H9 (cell line): ENCODE measurements at regions not wholly inside any gene's neighbourhood (a gene's known extent, or its start where the extent isn't known, plus 50 kb on each side); places are given as distances from the start of the nearest gene placed in this dataset.

ENCODE experiments used
- DNase-seq: peaks from one replicate; pipeline ENCODE4 v3.0.0-alpha.2; 2017
- H2AFZ ChIP-seq: one replicate; pipeline ENCODE4 v1.6.1; 2013; ENCODE audit warnings: mild to moderate bottlenecking, low read length, control low read depth, moderate library complexity
- H2AK5ac ChIP-seq: 2 replicates; pipeline ENCODE4 v1.6.1; 2013; ENCODE audit warnings: low read length, control low read depth, mixed read lengths; ENCODE audit not compliant: insufficient read length
- H2BK120ac ChIP-seq: one replicate; pipeline ENCODE4 v1.6.1; 2013; ENCODE audit warnings: low read depth, mild to moderate bottlenecking, low read length, control low read depth, inconsistent platforms; ENCODE audit not compliant: poor library complexity, severe bottlenecking
- H2BK12ac ChIP-seq: 2 replicates; pipeline ENCODE4 v1.6.1; 2013; ENCODE audit warnings: low read length, control low read depth, mixed read lengths, low read depth; ENCODE audit not compliant: insufficient read length
- H2BK15ac ChIP-seq: 2 replicates; pipeline ENCODE4 v1.6.1; 2013; ENCODE audit warnings: low read depth, low read length, control low read depth
- H2BK20ac ChIP-seq: one replicate; pipeline ENCODE4 v1.6.1; 2013; ENCODE audit warnings: low read depth, mild to moderate bottlenecking, low read length, control low read depth, inconsistent platforms; ENCODE audit not compliant: poor library complexity, severe bottlenecking
- H2BK5ac ChIP-seq: 2 replicates; pipeline ENCODE4 v1.6.1; 2013; ENCODE audit warnings: low read length, control low read depth, mixed read lengths; ENCODE audit not compliant: insufficient read length
- H3K14ac ChIP-seq: 2 replicates; pipeline ENCODE4 v1.6.1; 2013; ENCODE audit warnings: low read length, control low read depth; ENCODE audit not compliant: insufficient read depth
- H3K18ac ChIP-seq: 2 replicates; pipeline ENCODE4 v1.6.1; 2013; ENCODE audit warnings: low read depth, mild to moderate bottlenecking, mixed read lengths, low read length, control low read depth; ENCODE audit not compliant: insufficient read length
- H3K23ac ChIP-seq: 2 replicates; pipeline ENCODE4 v1.6.1; 2013; ENCODE audit warnings: low read length, control low read depth, mixed read lengths, low read depth; ENCODE audit not compliant: insufficient read length
- H3K23me2 ChIP-seq: 2 replicates; pipeline ENCODE4 v1.6.1; 2013; ENCODE audit warnings: low read depth, mild to moderate bottlenecking, mixed read lengths, low read length, control low read depth; ENCODE audit not compliant: insufficient read length, poor library complexity, severe bottlenecking
- H3K27ac ChIP-seq: 2 replicates; pipeline ENCODE4 v1.5.1; 2013; ENCODE audit warnings: low read length, control low read depth, mixed read lengths, low read depth; ENCODE audit not compliant: insufficient read length
- H3K27me3 ChIP-seq: 2 replicates; pipeline ENCODE4 v1.6.1; 2013; ENCODE audit warnings: low read length, control low read depth, inconsistent platforms; ENCODE audit not compliant: insufficient read depth
- H3K4ac ChIP-seq: 2 replicates; pipeline ENCODE4 v1.6.1; 2013; ENCODE audit warnings: low read depth, mild to moderate bottlenecking, control low read depth, inconsistent platforms, low read length, moderate library complexity
- H3K4me1 ChIP-seq: 2 replicates; pipeline ENCODE4 v1.6.1; 2013; ENCODE audit warnings: low read length, control low read depth, inconsistent platforms; ENCODE audit not compliant: insufficient read depth
- H3K4me2 ChIP-seq: 2 replicates; pipeline ENCODE4 v1.6.1; 2013; ENCODE audit warnings: low read length, control low read depth, mixed read lengths; ENCODE audit not compliant: insufficient read length, insufficient read depth
- H3K56ac ChIP-seq: 2 replicates; pipeline ENCODE4 v1.6.1; 2013; ENCODE audit warnings: low read depth, mild to moderate bottlenecking, mixed read lengths, low read length, control low read depth; ENCODE audit not compliant: insufficient read length
- H3K79me1 ChIP-seq: 2 replicates; pipeline ENCODE4 v1.6.1; 2013; ENCODE audit warnings: low read depth, mild to moderate bottlenecking, moderate library complexity, low read length, control low read depth, inconsistent platforms; ENCODE audit not compliant: insufficient read depth, poor library complexity, severe bottlenecking
- H3K79me2 ChIP-seq: 2 replicates; pipeline ENCODE4 v1.6.1; 2013; ENCODE audit warnings: low read length, control low read depth, inconsistent platforms; ENCODE audit not compliant: insufficient read depth
- H3K9ac ChIP-seq: 2 replicates; pipeline ENCODE4 v1.6.1; 2013; ENCODE audit warnings: low read length, control low read depth, mixed read lengths; ENCODE audit not compliant: insufficient read length; ENCODE audit errors: extremely low read depth
- H3K9me3 ChIP-seq: one replicate; pipeline ENCODE4 v1.6.1; 2013; ENCODE audit warnings: low read depth, low read length, inconsistent platforms; ENCODE audit not compliant: control insufficient read depth
- H3T11ph ChIP-seq: one replicate; pipeline ENCODE4 v1.6.1; 2013; ENCODE audit warnings: mild to moderate bottlenecking, low read length, control low read depth, inconsistent platforms
- H4K20me1 ChIP-seq: one replicate; pipeline ENCODE4 v1.6.1; 2013; ENCODE audit not compliant: control insufficient read depth, insufficient read length, insufficient read depth
- H4K5ac ChIP-seq: 2 replicates; pipeline ENCODE4 v1.6.1; 2013; ENCODE audit warnings: low read depth, mild to moderate bottlenecking, mixed read lengths, low read length, control low read depth; ENCODE audit not compliant: insufficient read length
- H4K8ac ChIP-seq: replicated peaks from 2 replicates; pipeline ENCODE4 v1.6.1; 2013; ENCODE audit warnings: low read length, control low read depth, mixed read lengths, low read depth; ENCODE audit not compliant: insufficient read length
- H4K91ac ChIP-seq: 2 replicates; pipeline ENCODE4 v1.6.1; 2013; ENCODE audit warnings: low read depth, mild to moderate bottlenecking, moderate library complexity, mixed read lengths, low read length, control low read depth; ENCODE audit not compliant: insufficient read length
- H3K27ac Mint-ChIP-seq, 3 experiments: 2 replicates in 2 of 3; 3 replicates in 1 of 3; pipeline ENCODE4 v1.8.0; 2020 to 2021; ENCODE audit warnings: mixed read lengths in 3 of 3, mild to moderate bottlenecking in 1 of 3, moderate library complexity in 1 of 3
- H3K27me3 Mint-ChIP-seq: 2 replicates; pipeline ENCODE4 v1.8.0; 2021; ENCODE audit warnings: low read depth, mild to moderate bottlenecking, moderate library complexity, mixed read lengths
- H3K36me3 Mint-ChIP-seq, 3 experiments: 2 replicates in 2 of 3; 3 replicates in 1 of 3; pipeline ENCODE4 v1.8.0; 2020 to 2021; ENCODE audit warnings: low read depth in 3 of 3, mixed read lengths in 3 of 3; ENCODE audit not compliant: insufficient read depth in 1 of 3
- H3K4me1 Mint-ChIP-seq, 2 experiments: 2 replicates each; pipeline ENCODE4 v1.8.0; 2020; ENCODE audit warnings: mixed read lengths in 2 of 2
- H3K4me3 Mint-ChIP-seq, 2 experiments: 2 replicates in 1 of 2; 3 replicates in 1 of 2; pipeline ENCODE4 v1.8.0; 2020 to 2021; ENCODE audit warnings: mild to moderate bottlenecking in 2 of 2, mixed read lengths in 2 of 2, moderate library complexity in 1 of 2
- H3K9me3 Mint-ChIP-seq, 2 experiments: 2 replicates in 1 of 2; 3 replicates in 1 of 2; pipeline ENCODE4 v1.8.0; 2020; ENCODE audit warnings: mild to moderate bottlenecking in 2 of 2, mixed read lengths in 2 of 2, moderate library complexity in 1 of 2
- WGBS: extraction: QIAGEN DNeasy Blood & Tissue Kit; methylation state at CpG from one replicate; pipeline ENCODE4 v1.1.7; 2013; ENCODE audit warnings: missing lambda C conversion rate, low lambda C conversion rate, mixed read lengths; ENCODE audit not compliant: insufficient read length; ENCODE audit errors: extremely low coverage; 5-methylcytosine and 5-hydroxymethylcytosine counted together
- TF ChIP-seq, protein P1 (sequence below): fragments of 200-600 bp; sonication (generic); conservative IDR thresholded peaks from 3 replicates; pipeline ENCODE4 v1.8.0; 2021; ENCODE audit warnings: antibody characterized with exemption, mild to moderate bottlenecking

DNA sequence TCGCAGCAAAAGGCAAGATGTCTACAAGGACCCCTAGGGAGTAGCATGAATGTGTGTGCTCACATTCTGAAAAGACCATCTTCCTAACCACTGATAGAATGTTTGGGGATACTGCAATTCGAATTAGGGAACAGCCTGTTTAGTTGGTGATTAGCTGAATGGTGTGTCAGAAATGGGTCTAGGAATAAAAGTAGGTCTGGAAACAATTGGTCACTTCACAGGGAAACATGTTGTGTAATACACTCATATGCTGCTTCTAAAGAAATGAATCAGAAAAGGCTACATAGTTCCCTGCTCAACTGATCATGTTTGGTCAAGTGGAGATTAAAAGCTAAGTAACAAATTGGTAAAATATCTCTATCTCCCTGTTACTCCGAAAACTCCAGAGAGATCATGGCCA, 2362.4 kb upstream of the TENM3 start:
- H3K27me3 ChIP-seq = no peaks in the 10 kb centered on the region
- H3T11ph ChIP-seq = no peak overlapping the region
- H2BK5ac ChIP-seq = no peak overlapping the region
- H3K9ac ChIP-seq = no peak overlapping the region
- H2BK20ac ChIP-seq = no peak overlapping the region
- H3K14ac ChIP-seq = no peak overlapping the region
- no peaks in the 10 kb centered on the region for H3K9me3 ChIP-seq
- H3K4me2 ChIP-seq = no peak overlapping the region
- H3K56ac ChIP-seq = no peak overlapping the region
- H3K27ac ChIP-seq = no peak overlapping the region
- H2BK120ac ChIP-seq = no peak overlapping the region
- no peak overlapping the region for H3K27ac Mint-ChIP-seq
- no peak overlapping the region for H2BK12ac ChIP-seq
- H3K18ac ChIP-seq = no peak overlapping the region
- no peak overlapping the region for H2BK15ac ChIP-seq
- H3K4me3 Mint-ChIP-seq = no peak overlapping the region
- H3K4me1 Mint-ChIP-seq = no peaks in the 10 kb centered on the region
- no peaks in the 10 kb centered on the region for H3K23me2 ChIP-seq
- H3K4me1 ChIP-seq = no peaks in the 10 kb centered on the region
- no peaks in the 10 kb centered on the region for H3K79me1 ChIP-seq
- no peak overlapping the region for H3K4ac ChIP-seq
- no peak overlapping the region for H3K23ac ChIP-seq
- H3K79me2 ChIP-seq = no peaks in the 10 kb centered on the region
- no CpG with 5 or more reads among the region's 3 CpGs for WGBS
- no peak overlapping the region for H2AK5ac ChIP-seq
- no peak overlapping the region for H2AFZ ChIP-seq
- H4K8ac ChIP-seq = no peak overlapping the region
- DNase-seq = no peak
- H4K5ac ChIP-seq = no peak overlapping the region
- H4K20me1 ChIP-seq = no peaks in the 10 kb centered on the region
- H3K27me3 Mint-ChIP-seq = no peaks in the 10 kb centered on the region
- TF ChIP-seq, protein P1, sequence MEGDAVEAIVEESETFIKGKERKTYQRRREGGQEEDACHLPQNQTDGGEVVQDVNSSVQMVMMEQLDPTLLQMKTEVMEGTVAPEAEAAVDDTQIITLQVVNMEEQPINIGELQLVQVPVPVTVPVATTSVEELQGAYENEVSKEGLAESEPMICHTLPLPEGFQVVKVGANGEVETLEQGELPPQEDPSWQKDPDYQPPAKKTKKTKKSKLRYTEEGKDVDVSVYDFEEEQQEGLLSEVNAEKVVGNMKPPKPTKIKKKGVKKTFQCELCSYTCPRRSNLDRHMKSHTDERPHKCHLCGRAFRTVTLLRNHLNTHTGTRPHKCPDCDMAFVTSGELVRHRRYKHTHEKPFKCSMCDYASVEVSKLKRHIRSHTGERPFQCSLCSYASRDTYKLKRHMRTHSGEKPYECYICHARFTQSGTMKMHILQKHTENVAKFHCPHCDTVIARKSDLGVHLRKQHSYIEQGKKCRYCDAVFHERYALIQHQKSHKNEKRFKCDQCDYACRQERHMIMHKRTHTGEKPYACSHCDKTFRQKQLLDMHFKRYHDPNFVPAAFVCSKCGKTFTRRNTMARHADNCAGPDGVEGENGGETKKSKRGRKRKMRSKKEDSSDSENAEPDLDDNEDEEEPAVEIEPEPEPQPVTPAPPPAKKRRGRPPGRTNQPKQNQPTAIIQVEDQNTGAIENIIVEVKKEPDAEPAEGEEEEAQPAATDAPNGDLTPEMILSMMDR = no peak
- H3K36me3 Mint-ChIP-seq = no peaks in the 10 kb centered on the region; a peak in 1 of 7 replicates
- no peak overlapping the region for H4K91ac ChIP-seq
- no peaks in the 10 kb centered on the region; a peak in 1 of 5 replicates for H3K9me3 Mint-ChIP-seq
